GM12872 (cell line): ENCODE measurements at regions not wholly inside any gene's neighbourhood (a gene's known extent, or its start where the extent isn't known, plus 50 kb on each side); places are given as distances from the start of the nearest gene placed in this dataset.

Source experiments
- TF ChIP-seq, protein P1 (sequence below): IDR thresholded peaks from 3 replicates; pipeline ENCODE4 v1.5.1; 2011; ENCODE audit warnings: low read depth, mild to moderate bottlenecking, low read length, moderate library complexity; ENCODE audit not compliant: insufficient read depth

DNA sequence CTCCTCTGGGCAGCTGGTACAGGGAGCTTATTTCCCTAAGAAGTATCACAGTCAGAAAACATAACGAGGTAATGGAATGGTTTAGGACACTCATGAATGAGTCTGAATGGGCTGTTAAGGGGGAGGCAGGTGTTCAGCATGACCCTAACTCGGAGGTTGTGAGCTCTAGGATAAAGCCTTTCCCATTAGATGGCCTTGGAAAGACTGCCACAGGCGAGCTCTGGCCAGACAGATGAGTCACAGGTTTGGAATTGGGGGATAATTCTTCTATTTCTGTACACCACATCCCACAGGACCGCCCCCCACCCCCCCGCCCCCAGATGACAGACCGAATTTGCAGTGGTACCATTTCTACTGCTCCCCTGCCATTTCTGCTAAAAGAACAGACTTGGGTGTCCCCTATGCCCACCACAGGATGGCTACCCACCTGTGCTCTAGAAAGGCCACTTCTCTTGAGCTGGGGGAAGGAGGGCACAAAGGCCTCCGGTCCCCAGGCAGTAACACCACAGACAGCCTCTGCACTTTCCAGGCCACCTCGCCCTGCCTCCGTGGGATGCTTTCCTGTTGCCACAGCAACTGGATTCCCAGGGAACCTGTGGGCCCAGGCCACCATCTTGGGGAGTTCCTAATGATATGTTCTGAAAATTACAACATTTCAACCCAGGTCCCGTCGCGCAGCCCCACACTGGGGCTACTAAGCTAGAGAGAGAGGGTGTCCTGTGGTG lies 76.7 kb downstream of the TRIM29 start:
- TF ChIP-seq, protein P1, sequence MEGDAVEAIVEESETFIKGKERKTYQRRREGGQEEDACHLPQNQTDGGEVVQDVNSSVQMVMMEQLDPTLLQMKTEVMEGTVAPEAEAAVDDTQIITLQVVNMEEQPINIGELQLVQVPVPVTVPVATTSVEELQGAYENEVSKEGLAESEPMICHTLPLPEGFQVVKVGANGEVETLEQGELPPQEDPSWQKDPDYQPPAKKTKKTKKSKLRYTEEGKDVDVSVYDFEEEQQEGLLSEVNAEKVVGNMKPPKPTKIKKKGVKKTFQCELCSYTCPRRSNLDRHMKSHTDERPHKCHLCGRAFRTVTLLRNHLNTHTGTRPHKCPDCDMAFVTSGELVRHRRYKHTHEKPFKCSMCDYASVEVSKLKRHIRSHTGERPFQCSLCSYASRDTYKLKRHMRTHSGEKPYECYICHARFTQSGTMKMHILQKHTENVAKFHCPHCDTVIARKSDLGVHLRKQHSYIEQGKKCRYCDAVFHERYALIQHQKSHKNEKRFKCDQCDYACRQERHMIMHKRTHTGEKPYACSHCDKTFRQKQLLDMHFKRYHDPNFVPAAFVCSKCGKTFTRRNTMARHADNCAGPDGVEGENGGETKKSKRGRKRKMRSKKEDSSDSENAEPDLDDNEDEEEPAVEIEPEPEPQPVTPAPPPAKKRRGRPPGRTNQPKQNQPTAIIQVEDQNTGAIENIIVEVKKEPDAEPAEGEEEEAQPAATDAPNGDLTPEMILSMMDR: no peak

- TF ChIP-seq, protein P1: no peak
These were observed 77.4 kb downstream of the TRIM29 start for GRCh38 chr11:120060512-120060911.

- TF ChIP-seq, protein P1: no peak
These were observed 79.0 kb downstream of the TRIM29 start for GRCh38 chr11:120058931-120059330.

- TF ChIP-seq, protein P1: no peak
These were observed 80.0 kb downstream of the TRIM29 start for GRCh38 chr11:120057595-120058581.

DNA sequence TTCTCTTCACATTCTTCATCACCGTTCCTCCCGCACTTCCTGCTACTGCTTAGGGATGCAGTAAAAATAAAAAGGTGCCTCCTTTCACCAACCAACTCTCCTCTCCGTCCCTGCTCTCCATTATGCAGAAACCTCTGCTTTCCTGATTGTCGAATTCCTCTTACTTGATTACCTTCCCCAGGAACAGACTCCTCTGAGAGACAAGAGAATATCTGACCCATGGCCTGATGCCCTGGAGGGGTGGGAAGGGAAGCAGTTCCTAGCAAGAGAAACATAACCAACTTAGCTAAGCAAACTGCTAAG lies 80.9 kb downstream of the TRIM29 start:
- TF ChIP-seq, protein P1: no peak

- TF ChIP-seq, protein P1: no peak
These were observed 81.4 kb downstream of the TRIM29 start for GRCh38 chr11:120056301-120057027.

DNA sequence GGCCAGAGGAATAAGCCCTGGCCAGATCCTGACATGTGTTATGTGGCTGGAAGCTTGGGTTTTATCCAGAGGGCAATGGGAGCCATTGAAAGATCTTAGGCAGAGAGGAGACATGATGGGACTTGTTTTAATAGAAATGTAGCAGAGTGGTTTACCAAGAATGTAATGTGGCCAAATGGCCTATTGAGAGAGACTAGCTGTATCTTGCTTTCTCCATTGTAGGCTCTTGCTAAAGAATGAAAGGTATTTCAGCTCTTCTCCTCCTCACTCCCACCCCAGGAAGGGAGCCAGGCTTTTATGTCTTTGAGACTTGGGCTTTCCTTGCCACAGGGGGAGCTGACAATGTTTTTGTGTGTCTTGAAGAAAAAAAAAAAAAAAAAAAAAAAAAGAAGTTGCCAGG lies 82.3 kb downstream of the TRIM29 start:
- TF ChIP-seq, protein P1: no peak
